ENCODE measurements at regions not wholly inside any gene's neighbourhood (a gene's known extent, or its start where the extent isn't known, plus 50 kb on each side); places are given as distances from the start of the nearest gene placed in this dataset.

DNA sequence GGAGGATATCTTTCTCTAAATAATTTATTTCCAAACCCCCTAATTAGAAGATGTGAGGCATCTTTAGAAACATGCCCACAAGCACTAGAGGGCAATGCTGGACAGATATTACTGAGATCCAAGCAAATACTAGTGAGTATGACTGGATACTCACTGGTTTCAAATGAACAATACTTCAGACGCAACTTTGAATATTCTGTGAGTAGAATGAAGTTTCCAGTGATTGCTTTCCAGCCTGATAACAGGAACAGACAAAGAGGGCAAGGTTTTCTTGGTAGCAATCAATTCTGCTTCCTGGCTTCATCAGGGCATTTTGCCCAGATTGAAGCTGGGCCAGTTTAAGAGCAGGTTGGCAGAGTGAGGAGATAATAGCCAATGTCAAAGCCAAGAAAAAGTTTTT, 442.6 kb upstream of the PDZRN3 start:
- DNase-seq (ENCODE audit: extremely low read depth, low read depth): no peak

- DNase-seq (ENCODE audit: extremely low read depth, low read depth): no peak
These were observed 441.7 kb upstream of the PDZRN3 start for GRCh38 chr3:74066456-74066855.

DNA sequence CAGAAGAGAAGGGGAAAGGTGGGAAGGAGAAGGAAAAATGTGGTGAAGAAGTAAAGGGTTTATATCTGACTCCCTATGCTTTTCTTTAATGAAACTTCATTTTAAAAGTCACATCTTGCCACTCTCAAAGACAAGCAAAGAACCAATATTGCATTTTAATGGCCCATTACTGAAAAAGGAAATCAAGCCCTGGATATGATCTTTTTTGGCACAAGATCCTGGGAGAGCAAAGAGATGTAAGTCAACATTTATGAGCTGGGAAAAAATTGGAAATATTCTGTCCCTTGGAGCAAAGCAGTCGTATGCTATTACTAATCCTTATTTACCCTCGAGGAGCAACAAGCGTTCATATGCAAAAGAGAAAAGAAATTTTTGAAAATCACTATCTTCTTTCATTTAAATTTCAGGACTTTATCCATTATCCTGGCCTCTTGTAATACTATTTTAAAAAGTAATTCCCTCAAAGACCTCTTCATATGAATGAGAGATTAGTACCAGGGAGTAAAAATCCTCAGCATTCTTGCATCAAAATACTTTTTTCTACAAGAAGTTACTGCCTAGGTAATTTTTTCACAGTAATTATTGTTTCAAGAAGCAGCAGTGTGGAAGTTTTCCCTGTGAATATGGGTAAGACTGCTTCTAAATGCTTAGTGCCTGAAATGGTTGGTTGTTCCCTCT, 435.3 kb upstream of the PDZRN3 start:
- DNase-seq (ENCODE audit: extremely low read depth, low read depth): no peak

DNA sequence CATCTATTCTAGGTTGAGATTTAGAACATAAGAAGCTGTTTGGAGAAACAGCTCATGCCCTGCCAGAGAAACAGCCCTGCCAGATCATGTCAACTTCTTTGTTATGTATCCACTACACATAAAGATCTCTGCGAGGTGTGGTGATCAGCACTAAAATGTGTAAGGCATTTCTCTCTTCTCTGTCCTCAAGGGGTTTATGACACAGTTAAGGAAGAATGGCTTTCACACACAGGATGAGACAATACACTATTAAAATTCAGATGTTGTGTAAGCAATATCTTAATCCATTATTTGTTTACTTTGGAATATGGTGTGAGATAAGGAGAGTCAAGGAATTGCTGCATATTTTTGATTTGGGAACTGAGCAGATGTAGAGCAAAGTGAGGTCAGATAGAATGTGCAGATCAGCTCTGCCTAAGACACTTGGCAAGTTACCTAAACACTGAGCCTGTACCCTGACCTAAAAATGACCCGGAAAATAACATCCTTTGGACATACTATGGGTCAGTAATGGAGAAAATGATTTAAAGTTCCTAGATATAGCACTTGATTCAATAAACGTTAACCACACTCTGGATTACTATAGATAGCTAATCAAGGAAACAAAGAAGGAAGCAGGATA, 434.7 kb upstream of the PDZRN3 start:
- no peak for DNase-seq (ENCODE audit: extremely low read depth, low read depth)

DNA sequence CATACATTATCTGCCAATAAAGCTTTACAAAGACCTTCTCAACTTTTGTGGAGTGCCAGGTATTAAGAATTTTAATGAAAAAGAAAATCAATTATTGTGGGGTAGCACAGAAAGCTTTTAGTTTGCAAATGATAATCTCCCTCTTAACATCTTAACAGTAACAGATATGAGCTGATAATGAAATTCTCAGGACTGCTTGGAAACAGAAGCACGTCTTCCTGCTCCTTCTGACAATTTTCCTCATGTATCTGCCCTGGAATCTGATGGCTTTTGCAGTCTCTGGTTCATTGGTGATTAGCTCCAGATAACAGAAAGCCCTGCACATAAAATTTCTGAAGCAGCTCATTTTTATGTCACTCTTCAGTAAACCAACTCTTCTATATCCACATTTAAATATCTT, 432.4 kb upstream of the PDZRN3 start:
- no peak for DNase-seq (ENCODE audit: extremely low read depth, low read depth)

DNA sequence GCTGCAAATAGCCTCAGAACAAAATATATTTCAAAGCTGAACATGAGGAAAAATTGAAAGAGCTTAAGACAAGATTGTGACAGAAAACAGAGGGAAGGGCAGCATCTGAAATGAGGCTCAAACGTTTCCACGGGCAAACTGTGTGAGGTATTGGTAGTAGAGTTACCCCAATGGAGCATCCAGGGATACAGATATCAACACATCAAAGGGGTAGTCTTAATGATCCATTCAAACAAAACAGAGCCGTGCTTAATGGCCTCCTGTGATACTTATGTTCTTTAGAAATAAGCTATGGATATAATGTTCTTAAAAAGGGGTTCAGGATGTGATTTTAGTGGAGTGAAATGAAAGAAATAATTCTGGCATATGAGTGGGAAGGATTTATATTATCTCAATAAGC, 430.3 kb upstream of the PDZRN3 start:
- DNase-seq (ENCODE audit: extremely low read depth, low read depth): no peak

DNA sequence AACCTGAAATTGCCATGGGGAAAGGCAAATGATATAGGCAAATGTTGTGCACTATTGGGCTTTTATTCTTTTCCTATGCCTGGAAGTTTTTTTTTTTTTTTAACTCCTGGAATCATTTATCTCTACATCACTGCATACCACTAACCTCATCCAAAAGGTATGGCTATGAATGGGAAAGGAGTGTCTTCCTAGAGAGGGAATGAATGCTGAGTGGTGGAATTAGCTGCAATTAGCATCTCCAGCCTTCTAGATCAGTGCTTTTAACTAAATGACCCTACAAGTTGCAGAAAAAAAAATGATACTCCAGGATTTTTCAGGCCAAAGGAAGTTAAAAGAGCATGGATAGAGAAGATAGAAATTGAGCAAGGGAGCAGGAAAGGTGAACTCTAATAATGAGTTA, 429.8 kb upstream of the PDZRN3 start:
- no peak for DNase-seq (ENCODE audit: extremely low read depth, low read depth)

DNA sequence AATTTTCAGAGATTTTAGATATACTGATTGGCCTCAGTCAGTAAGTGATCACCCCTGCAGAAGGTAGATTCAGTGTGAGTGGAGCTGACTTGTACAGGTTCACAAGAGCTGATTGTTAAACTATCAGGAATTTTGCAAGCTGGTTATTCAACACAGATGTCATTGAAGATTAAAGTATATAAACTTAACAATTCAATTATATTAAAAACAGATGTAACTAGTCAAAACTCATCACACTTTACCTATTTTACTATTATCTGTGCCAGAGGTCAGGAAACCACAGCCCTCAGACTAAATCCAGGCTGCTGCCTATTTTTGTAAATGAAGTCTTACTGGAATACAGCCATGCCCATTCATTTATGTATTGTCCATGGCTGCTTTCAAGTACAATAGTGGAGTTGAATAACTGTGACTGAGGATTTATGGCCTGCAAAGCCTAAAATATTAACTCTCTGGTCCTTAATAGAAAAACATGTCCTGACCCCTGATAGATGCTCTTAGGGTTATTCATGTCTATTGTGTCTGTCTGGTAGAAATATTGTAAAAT, 429.3 kb upstream of the PDZRN3 start:
- DNase-seq (ENCODE audit: extremely low read depth, low read depth): no peak

DNA sequence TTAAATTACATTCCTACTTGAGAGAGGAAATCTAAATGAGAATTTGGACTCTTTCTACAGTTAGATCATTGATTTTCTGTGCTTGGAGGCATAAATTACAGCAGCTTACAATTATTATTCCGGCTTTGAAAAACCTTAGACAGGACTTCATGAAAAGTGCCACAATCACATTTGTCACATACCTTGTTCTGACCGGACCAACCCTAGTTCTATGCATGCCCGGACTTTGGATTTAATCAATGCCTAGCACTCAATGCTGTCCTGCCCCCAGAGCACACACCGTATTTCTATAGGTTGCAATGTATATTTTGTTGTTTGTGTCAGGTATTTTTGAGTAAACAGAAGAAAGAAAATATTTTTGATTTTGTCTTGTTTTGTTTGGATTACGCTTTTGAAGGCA, 424.7 kb upstream of the PDZRN3 start:
- DNase-seq (ENCODE audit: extremely low read depth, low read depth): no peak

DNA sequence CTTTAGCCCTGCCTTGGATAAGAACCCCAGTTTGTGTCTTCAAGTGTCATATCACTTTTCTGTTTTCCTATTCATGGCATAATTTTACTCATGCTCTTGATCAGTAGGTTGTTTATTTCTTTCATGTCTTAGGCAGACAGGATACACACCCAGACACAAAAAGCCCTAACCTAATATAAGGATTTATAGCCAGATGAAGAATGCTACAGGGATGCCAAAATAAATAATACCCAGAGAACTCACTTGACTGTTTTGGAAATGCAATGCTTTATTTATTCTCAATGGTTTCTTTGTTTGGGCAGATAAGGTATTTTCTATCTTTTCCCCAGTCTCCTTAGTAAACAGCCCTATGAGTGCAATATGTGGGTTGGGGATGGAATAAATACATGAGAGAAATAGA, 424.0 kb upstream of the PDZRN3 start:
- no peak for DNase-seq (ENCODE audit: extremely low read depth, low read depth)

GRCh38 chr3:74045000-74045399, 420.3 kb upstream of the PDZRN3 start:
- DNase-seq (ENCODE audit: extremely low read depth, low read depth): no peak

- DNase-seq (ENCODE audit: extremely low read depth, low read depth): no peak
These were observed 416.4 kb upstream of the PDZRN3 start for GRCh38 chr3:74041068-74041675.

- no peak for DNase-seq (ENCODE audit: extremely low read depth, low read depth)
These were observed 414.4 kb upstream of the PDZRN3 start for GRCh38 chr3:74039105-74039504.

DNA sequence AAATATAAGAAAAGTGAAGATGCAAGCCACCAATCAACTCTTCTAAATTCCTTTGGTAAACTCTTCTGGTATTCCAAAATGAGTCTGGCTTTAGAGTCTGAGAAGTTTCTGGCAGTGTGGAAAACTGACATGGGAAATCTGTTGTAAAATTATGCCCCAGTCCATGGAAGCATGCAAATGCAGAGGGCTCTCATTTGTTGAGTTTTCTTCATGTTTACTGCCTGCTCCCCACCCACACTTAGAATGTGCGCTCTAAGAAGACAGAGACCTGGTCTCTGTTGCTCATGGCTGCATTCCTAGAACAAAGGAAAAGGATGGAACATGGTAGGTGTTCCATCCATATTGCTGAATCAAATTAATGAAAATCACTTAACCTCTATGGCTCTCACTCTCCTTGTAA, 411.8 kb upstream of the PDZRN3 start:
- no peak for DNase-seq (ENCODE audit: extremely low read depth, low read depth)

DNA sequence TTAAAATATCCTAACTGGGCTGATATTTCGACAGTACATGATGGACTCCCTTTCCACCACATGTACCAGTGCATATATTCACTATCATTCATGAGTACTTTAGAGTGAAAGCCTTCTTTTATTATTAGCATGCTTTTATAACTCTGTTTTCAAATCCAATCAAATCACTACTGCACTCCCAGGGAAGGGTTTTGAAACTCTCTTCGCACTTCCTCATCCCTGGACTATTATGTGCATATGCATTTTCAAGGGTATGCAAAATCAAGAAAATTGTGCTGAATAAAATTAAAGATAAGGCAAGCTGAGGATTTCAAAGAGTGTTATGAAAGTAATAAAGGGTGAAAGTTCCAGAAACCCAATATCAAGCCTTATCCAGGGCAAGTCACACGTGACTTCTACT, 411.4 kb upstream of the PDZRN3 start:
- no peak for DNase-seq (ENCODE audit: extremely low read depth, low read depth)

DNA sequence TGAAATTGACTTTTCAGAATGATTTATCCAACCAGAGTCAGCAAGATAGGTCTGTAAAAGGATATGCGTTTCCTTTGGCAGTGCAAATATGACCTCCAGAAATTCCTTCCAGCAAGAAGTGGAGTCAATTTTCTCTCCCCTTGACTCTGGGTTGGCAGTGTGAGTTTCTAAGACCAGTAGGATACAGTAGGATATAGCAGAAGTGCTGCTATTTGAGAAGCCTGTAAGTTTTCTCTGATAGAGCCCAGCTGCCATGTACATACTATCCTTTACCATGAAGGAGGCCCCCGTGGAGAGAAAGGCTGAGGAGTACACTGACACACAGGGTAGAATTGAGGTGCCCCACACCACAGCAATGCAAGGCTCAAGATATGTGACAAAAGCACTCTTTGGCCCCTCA, 409.1 kb upstream of the PDZRN3 start:
- no peak for DNase-seq (ENCODE audit: extremely low read depth, low read depth)

- DNase-seq (ENCODE audit: extremely low read depth, low read depth): no peak
These were observed 408.6 kb upstream of the PDZRN3 start for GRCh38 chr3:74033381-74033780.

- DNase-seq (ENCODE audit: extremely low read depth, low read depth): no peak
These were observed 402.4 kb upstream of the PDZRN3 start for GRCh38 chr3:74027121-74027520.

- DNase-seq (ENCODE audit: extremely low read depth, low read depth): no peak
These were observed 398.7 kb upstream of the PDZRN3 start for GRCh38 chr3:74023395-74023794.

DNA sequence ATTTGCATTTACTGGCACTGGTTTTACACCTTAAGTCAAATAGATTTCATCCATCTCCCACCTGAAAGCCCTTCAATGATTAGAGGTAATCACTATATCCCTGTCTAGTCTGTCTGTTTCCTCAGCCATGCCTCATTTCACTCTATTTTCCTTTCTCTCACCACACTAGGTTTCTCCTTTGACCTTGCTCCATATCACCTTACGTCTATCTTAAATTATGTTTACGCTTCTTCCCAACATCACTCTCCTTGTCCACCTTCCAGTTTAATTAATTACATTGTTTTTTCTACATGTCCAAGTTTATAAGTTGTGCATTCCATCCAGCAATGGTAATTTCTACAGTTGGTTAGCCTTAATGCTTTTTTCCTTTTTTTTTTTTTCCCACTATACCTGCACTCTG, 396.7 kb upstream of the PDZRN3 start:
- no peak for DNase-seq (ENCODE audit: extremely low read depth, low read depth)

- DNase-seq (ENCODE audit: extremely low read depth, low read depth): no peak
These were observed 385.5 kb upstream of the PDZRN3 start for GRCh38 chr3:74009961-74010844.
